GM12878 (cell line): ENCODE measurements at regions not wholly inside any gene's neighbourhood (a gene's known extent, or its start where the extent isn't known, plus 50 kb on each side); places are given as distances from the start of the nearest gene placed in this dataset.

Source experiments
- ATAC-seq: fragments of 200-7000 bp; cut with Tn5 transposase; 3 replicates; pipeline ENCODE4 v1.9.1; 2020; ENCODE audit warnings: mild to moderate bottlenecking, moderate library complexity
- BruUV-seq: library from RNA; stranded (reverse); fragments of 400-500 nt; replicated peaks from 2 replicates; lab custom pipeline; 2021; lab: Mats Ljungman, UMichigan
- CTCF ChIA-PET: fragments of 300-600 bp; sonication (Branson Sonifier 250); formaldehyde crosslinking; extraction: SDS; loops from one replicate; lab custom pipeline; 2021; ENCODE audit warnings: inconsistent platforms; lab: Yijun Ruan, JAX
- POLR2A ChIA-PET: fragments of 350-600 bp; formaldehyde crosslinking; extraction: SDS; loops from one replicate; lab custom pipeline; 2021; ENCODE audit warnings: inconsistent platforms; lab: Charles Lee
- RAD21 ChIA-PET: fragments of 300-600 bp; sonication (Branson Sonifier 250); formaldehyde crosslinking; loops from one replicate; lab custom pipeline; 2023; ENCODE audit warnings: antibody characterized with exemption; ENCODE audit not compliant: unreplicated experiment; lab: Charles Lee
- SMC1A ChIA-PET: fragments of 300-600 bp; sonication (Branson Sonifier 250); formaldehyde crosslinking; loops from one replicate; lab custom pipeline; 2023; ENCODE audit not compliant: unreplicated experiment, uncharacterized antibody; lab: Charles Lee
- DNase-seq: peaks from one replicate; pipeline ENCODE4 v3.0.0-alpha.2; 2011; ENCODE audit warnings: low read depth, low spot score
- FAIRE-seq: peaks from 3 replicates; lab custom pipeline; 2011; peaks lifted over from hg19 to GRCh38; lab: Jason Lieb, UNC
- H2AFZ ChIP-seq: 2 replicates; pipeline ENCODE4 v1.6.0; 2011; ENCODE audit warnings: low read depth, low read length, control low read depth; ENCODE audit not compliant: control insufficient read depth
- H3K27ac ChIP-seq: 2 replicates; pipeline ENCODE4 v1.5.1; 2011; ENCODE audit warnings: control low read depth; ENCODE audit not compliant: control insufficient read depth, insufficient read depth
- H3K27me3 ChIP-seq, 2 experiments: replicated peaks in 1 of 2; 2 replicates each; pipeline versions ENCODE4 v1.6.0 to v1.6.1; 2011; ENCODE audit warnings: low read length in 1 of 2; ENCODE audit not compliant: control insufficient read depth in 2 of 2, insufficient read depth in 2 of 2
- H3K36me3 ChIP-seq, 2 experiments: 2 replicates each; pipeline ENCODE4 v1.5.1; 2011; ENCODE audit warnings: low read length in 1 of 2; ENCODE audit not compliant: control insufficient read depth in 2 of 2, insufficient read depth in 2 of 2
- H3K4me1 ChIP-seq: 2 replicates; pipeline ENCODE4 v1.6.1; 2011; ENCODE audit warnings: mild to moderate bottlenecking, low read length, moderate library complexity, mixed read lengths; ENCODE audit not compliant: control insufficient read depth, insufficient read depth
- H3K4me2 ChIP-seq: 2 replicates; pipeline ENCODE4 v1.6.0; 2011; ENCODE audit warnings: control low read depth; ENCODE audit not compliant: control insufficient read depth, insufficient read depth
- H3K4me3 ChIP-seq: fragments of 200-600 bp; sonication (generic); 2 replicates; pipeline ENCODE4 v1.5.1; 2016
- H3K79me2 ChIP-seq: 2 replicates; pipeline ENCODE4 v1.6.0; 2011; ENCODE audit warnings: low read length; ENCODE audit not compliant: control insufficient read depth, insufficient read depth
- H3K9ac ChIP-seq: 2 replicates; pipeline ENCODE4 v1.8.0; 2011; ENCODE audit warnings: low read length, control low read depth, mixed read lengths; ENCODE audit not compliant: control insufficient read depth, insufficient read depth
- H3K9me3 ChIP-seq: replicated peaks from 3 replicates; pipeline ENCODE4 v1.5.1; 2011; ENCODE audit warnings: mild to moderate bottlenecking, low read length; ENCODE audit not compliant: control insufficient read depth, insufficient read depth
- H4K20me1 ChIP-seq: 2 replicates; pipeline ENCODE4 v1.6.0; 2011; ENCODE audit not compliant: control insufficient read depth, insufficient read depth
- FOXK2 ChIP-seq: fragments of 450-650 bp; IDR thresholded peaks from 2 replicates; pipeline ENCODE4 v1.6.1; 2017; ENCODE audit warnings: mild to moderate bottlenecking, moderate library complexity
- KDM1A ChIP-seq: fragments of 200-600 bp; sonication (generic); IDR thresholded peaks from 2 replicates; pipeline ENCODE4 v1.6.1; 2016; ENCODE audit warnings: borderline replicate concordance
- STAT1 ChIP-seq: fragments of 450-650 bp; conservative IDR thresholded peaks from 2 replicates; pipeline ENCODE4 v1.6.1; 2014; ENCODE audit warnings: antibody characterized with exemption, mild to moderate bottlenecking
- STAT3 ChIP-seq: IDR thresholded peaks from 2 replicates; pipeline ENCODE4 v1.6.1; 2011; ENCODE audit warnings: low read depth, low read length, improper control_type of control experiment
- TCF7 ChIP-seq: IDR thresholded peaks from 2 replicates; pipeline ENCODE4 v1.6.1; 2014; ENCODE audit warnings: antibody characterized with exemption, borderline replicate concordance
- WGBS: methylation state at CpG from one replicate; pipeline ENCODE4 v1.1.6; 2016; ENCODE audit warnings: low lambda C conversion rate; ENCODE audit not compliant: insufficient replicate concordance, insufficient coverage; ENCODE audit errors: missing lambda C conversion rate; 5-methylcytosine and 5-hydroxymethylcytosine counted together
- in situ Hi-C: fragments of 300-500 bp; cut with MboI; formaldehyde crosslinking; loops from 9 replicates; pipeline ENCODE4 v1.14.3; 2018; ENCODE audit warnings: mixed read lengths
- intact Hi-C: fragments of 100-400 bp; cut with micrococcal nuclease; formaldehyde crosslinking; loops from one replicate; pipeline ENCODE4 v1.14.2; 2022; ENCODE audit not compliant: unreplicated experiment
- TF ChIP-seq, protein P1 (sequence below): IDR thresholded peaks from 2 replicates; pipeline ENCODE4 v1.6.1; 2012; ENCODE audit warnings: low read length, inconsistent platforms

- TF ChIP-seq FOXK2 = no peak
- TF ChIP-seq, all 136 proteins: peak for 0
These were observed 570.1 kb downstream of the BRD1 start (continued) for GRCh38 chr22:49257551-49257961.

DNA sequence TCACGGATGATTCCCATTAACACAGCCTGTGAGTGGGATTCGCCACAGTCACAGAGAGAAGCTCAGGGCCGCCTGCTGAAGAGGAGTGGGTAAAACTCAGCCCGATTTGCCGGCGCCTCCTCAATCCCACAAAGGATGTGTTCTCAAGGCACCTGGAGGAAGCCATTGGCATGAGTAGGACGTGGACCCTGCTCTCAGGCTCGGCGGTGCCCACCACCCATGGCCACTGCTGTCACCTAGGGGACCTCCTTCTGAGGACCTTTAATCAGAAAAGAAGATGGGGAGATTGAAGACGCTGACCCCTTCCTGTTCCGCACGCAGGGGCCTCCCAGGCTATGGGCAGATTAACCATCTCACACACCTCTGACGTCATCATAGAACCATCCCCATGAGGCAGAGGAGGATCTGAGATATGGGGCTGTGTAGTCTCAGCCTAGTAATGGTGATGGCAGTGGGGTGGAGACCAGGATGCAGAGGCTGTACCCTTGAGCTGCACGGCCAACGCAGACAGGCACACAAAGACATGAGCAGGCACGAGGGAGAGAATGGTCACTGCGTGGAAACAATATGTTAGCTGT is 571.8 kb downstream of the BRD1 start:
- no peaks in the 10 kb centered on the region for H3K79me2 ChIP-seq
- in situ Hi-C loops (no loop called here), intact Hi-C loops (no loop called here)
- ATAC-seq = no peak
- H3K4me3 ChIP-seq = no peak overlapping the region
- ChIA-PET POLR2A (no interaction called here), RAD21 (no interaction called here), CTCF (no interaction called here), SMC1A (no interaction called here)
- no peak for DNase-seq
- no peak overlapping the region for H3K9ac ChIP-seq
- no peak overlapping the region for H3K4me2 ChIP-seq
- no peaks in the 10 kb centered on the region; the same call in 2 of the 3 replicates for H3K9me3 ChIP-seq
- H3K27ac ChIP-seq = no peak overlapping the region
- H3K4me1 ChIP-seq = no peaks in the 10 kb centered on the region
- H3K36me3 ChIP-seq = no peaks in the 10 kb centered on the region
- no peaks in the 10 kb centered on the region for H3K27me3 ChIP-seq
- H2AFZ ChIP-seq = no peak overlapping the region
- TF ChIP-seq STAT1 (no peak), TCF7 (no peak)
- no TSS peak for BruUV-seq
- WGBS = 33% methylated on average over 17 of the region's 17 CpGs
- FAIRE-seq = no peak
- no peaks in the 10 kb centered on the region for H4K20me1 ChIP-seq

DNA sequence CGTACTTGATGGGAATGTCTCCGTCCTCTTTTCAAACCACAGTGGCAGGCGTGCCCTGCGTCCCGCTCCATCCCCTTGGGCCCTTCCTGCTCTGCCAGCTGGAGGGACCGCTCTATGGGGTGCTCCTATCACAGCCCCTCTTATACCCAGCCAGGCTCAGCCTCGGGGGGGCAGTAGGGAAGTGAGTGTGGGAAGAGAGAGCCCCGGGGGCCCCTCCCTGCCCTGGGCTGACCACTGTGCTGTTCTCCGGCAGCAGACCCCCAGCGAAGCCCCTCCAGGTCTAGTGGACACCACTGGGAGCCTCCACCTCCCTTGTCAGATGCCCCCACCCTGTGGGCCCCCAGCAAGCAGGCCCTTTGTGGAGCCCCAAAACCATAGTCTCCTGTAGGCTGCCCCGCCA is 572.5 kb downstream of the BRD1 start:
- ChIA-PET CTCF (no interaction called here), POLR2A (no interaction called here), SMC1A (no interaction called here), RAD21 (no interaction called here)
- H3K27ac ChIP-seq = no peak overlapping the region
- DNase-seq (no peak), FAIRE-seq (no peak), ATAC-seq (no peak)
- H3K9ac ChIP-seq = no peak overlapping the region
- H3K36me3 ChIP-seq = no peaks in the 10 kb centered on the region
- WGBS = 39% methylated on average over 9 of the region's 11 CpGs
- intact Hi-C loops = no loop called here
- no peak overlapping the region for H3K4me3 ChIP-seq
- H2AFZ ChIP-seq = no peak overlapping the region
- no peaks in the 10 kb centered on the region for H3K27me3 ChIP-seq
- no TSS peak for BruUV-seq
- H3K79me2 ChIP-seq = no peaks in the 10 kb centered on the region
- no peaks in the 10 kb centered on the region for H3K4me1 ChIP-seq
- no peak overlapping the region for H3K4me2 ChIP-seq
- H4K20me1 ChIP-seq = no peaks in the 10 kb centered on the region
- TF ChIP-seq STAT3 (no peak), FOXK2 (no peak), KDM1A (no peak)
- TF ChIP-seq, protein P1, sequence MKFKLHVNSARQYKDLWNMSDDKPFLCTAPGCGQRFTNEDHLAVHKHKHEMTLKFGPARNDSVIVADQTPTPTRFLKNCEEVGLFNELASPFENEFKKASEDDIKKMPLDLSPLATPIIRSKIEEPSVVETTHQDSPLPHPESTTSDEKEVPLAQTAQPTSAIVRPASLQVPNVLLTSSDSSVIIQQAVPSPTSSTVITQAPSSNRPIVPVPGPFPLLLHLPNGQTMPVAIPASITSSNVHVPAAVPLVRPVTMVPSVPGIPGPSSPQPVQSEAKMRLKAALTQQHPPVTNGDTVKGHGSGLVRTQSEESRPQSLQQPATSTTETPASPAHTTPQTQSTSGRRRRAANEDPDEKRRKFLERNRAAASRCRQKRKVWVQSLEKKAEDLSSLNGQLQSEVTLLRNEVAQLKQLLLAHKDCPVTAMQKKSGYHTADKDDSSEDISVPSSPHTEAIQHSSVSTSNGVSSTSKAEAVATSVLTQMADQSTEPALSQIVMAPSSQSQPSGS = no peak
- no peaks in the 10 kb centered on the region; the same call in 2 of the 3 replicates for H3K9me3 ChIP-seq
- in situ Hi-C loops = no loop called here
